ENCODE measurements at regions not wholly inside any gene's neighbourhood (a gene's known extent, or its start where the extent isn't known, plus 50 kb on each side); places are given as distances from the start of the nearest gene placed in this dataset.

- 93% methylated on average over 6 of the region's 6 CpGs for WGBS (ENCODE audit: insufficient coverage, low coverage, low lambda C conversion rate, missing lambda C conversion rate)
- Histone ChIP-seq H3K36me3 (no peaks in the 10 kb centered on the region), H3K27me3 (no peaks in the 10 kb centered on the region), H3K9me3 (no peaks in the 10 kb centered on the region), H3K4me3 (no peak overlapping the region), H3K27ac (no peak overlapping the region), H3K4me1 (no peaks in the 10 kb centered on the region)
- no peak for ATAC-seq
- intact Hi-C loops (cut with DNase I) = no loop called here
- DNase-seq = no peak
- TF ChIP-seq CTCF (IDR thresholded peaks at IDR 0.05) (no peak), POLR2A (IDR thresholded peaks at IDR 0.05) (no peak)
These were observed 519.9 kb upstream of the WWC1 start for GRCh38 chr5:167771571-167771970.

- DNase-seq (no peak), ATAC-seq (no peak)
- intact Hi-C loops (cut with DNase I) = no loop called here
- WGBS (ENCODE audit: insufficient coverage, low coverage, low lambda C conversion rate, missing lambda C conversion rate) = 81% methylated on average over 5 of the region's 5 CpGs
- Histone ChIP-seq H3K9me3 (no peaks in the 10 kb centered on the region), H3K27ac (no peak overlapping the region), H3K36me3 (no peaks in the 10 kb centered on the region), H3K27me3 (no peaks in the 10 kb centered on the region), H3K4me1 (no peaks in the 10 kb centered on the region), H3K4me3 (no peak overlapping the region)
- TF ChIP-seq CTCF (IDR thresholded peaks at IDR 0.05) (no peak), POLR2A (IDR thresholded peaks at IDR 0.05) (no peak)
These were observed 517.7 kb upstream of the WWC1 start for GRCh38 chr5:167773668-167774301.

- no peak for DNase-seq
- no peak overlapping the region for H3K27ac ChIP-seq
- H3K27me3 ChIP-seq = no peaks in the 10 kb centered on the region
- no peak overlapping the region for H3K4me3 ChIP-seq
- H3K4me1 ChIP-seq = no peaks in the 10 kb centered on the region
- intact Hi-C loops (cut with DNase I) = no loop called here
- WGBS (ENCODE audit: insufficient coverage, low coverage, low lambda C conversion rate, missing lambda C conversion rate) = 76% methylated on average over 1 of the region's 1 CpG
- no peak for ATAC-seq
- H3K9me3 ChIP-seq = no peaks in the 10 kb centered on the region
- H3K36me3 ChIP-seq = no peaks in the 10 kb centered on the region
- TF ChIP-seq POLR2A (IDR thresholded peaks at IDR 0.05) (no peak), CTCF (IDR thresholded peaks at IDR 0.05) (no peak)
These were observed 513.7 kb upstream of the WWC1 start for GRCh38 chr5:167777746-167778145.

- H3K4me1 ChIP-seq = no peaks in the 10 kb centered on the region
- no peaks in the 10 kb centered on the region for H3K9me3 ChIP-seq
- no peak overlapping the region for H3K4me3 ChIP-seq
- ATAC-seq (no peak), DNase-seq (no peak)
- no peaks in the 10 kb centered on the region for H3K36me3 ChIP-seq
- WGBS (ENCODE audit: insufficient coverage, low coverage, low lambda C conversion rate, missing lambda C conversion rate) = 86% methylated on average over 2 of the region's 2 CpGs
- no peaks in the 10 kb centered on the region for H3K27me3 ChIP-seq
- intact Hi-C loops (cut with DNase I) = no loop called here
- H3K27ac ChIP-seq = no peak overlapping the region
- no peak for TF ChIP-seq CTCF (IDR thresholded peaks at IDR 0.05)
- TF ChIP-seq POLR2A (IDR thresholded peaks at IDR 0.05) = no peak
These were observed 513.2 kb upstream of the WWC1 start for GRCh38 chr5:167778228-167778627.

GRCh38 chr5:167779644-167780043 lies 511.8 kb upstream of the WWC1 start:
- intact Hi-C loops (cut with DNase I) = no loop called here
- H3K4me3 ChIP-seq = no peak overlapping the region
- no peak for TF ChIP-seq CTCF (IDR thresholded peaks at IDR 0.05)
- no peak for TF ChIP-seq POLR2A (IDR thresholded peaks at IDR 0.05)
- no peak for ATAC-seq
- H3K36me3 ChIP-seq = no peaks in the 10 kb centered on the region
- H3K4me1 ChIP-seq = no peaks in the 10 kb centered on the region
- H3K27ac ChIP-seq = no peak overlapping the region
- no peaks in the 10 kb centered on the region for H3K9me3 ChIP-seq
- no peak for DNase-seq
- 64% methylated on average over 3 of the region's 3 CpGs for WGBS (ENCODE audit: insufficient coverage, low coverage, low lambda C conversion rate, missing lambda C conversion rate)
- no peaks in the 10 kb centered on the region for H3K27me3 ChIP-seq
